ENCODE measurements at regions not wholly inside any gene's neighbourhood (a gene's known extent, or its start where the extent isn't known, plus 50 kb on each side); places are given as distances from the start of the nearest gene placed in this dataset.

DNA sequence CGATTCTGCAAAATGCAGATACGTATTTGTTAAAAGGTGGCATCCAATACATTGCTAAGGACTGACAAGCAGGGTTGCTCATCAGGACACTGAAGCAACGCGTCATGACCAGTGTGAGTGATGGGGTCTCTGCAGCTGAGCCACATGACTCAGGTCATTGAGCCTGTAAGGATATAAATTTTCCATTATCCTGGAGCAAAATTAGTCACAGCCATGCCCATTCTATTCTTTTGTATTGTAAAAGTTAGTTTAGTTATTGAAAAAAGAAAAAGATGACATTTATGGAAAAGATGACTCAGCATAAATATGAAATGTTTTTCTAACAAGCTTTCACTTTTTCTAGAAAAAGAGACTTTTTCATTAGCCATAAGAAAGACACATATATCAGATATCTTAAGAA is 268.0 kb upstream of the TMEM132C start:
- TF ChIP-seq, protein P1, sequence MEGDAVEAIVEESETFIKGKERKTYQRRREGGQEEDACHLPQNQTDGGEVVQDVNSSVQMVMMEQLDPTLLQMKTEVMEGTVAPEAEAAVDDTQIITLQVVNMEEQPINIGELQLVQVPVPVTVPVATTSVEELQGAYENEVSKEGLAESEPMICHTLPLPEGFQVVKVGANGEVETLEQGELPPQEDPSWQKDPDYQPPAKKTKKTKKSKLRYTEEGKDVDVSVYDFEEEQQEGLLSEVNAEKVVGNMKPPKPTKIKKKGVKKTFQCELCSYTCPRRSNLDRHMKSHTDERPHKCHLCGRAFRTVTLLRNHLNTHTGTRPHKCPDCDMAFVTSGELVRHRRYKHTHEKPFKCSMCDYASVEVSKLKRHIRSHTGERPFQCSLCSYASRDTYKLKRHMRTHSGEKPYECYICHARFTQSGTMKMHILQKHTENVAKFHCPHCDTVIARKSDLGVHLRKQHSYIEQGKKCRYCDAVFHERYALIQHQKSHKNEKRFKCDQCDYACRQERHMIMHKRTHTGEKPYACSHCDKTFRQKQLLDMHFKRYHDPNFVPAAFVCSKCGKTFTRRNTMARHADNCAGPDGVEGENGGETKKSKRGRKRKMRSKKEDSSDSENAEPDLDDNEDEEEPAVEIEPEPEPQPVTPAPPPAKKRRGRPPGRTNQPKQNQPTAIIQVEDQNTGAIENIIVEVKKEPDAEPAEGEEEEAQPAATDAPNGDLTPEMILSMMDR (IDR thresholded peaks at IDR 0.05): no peak
- no peak for TF ChIP-seq ZFX (IDR thresholded peaks at IDR 0.05; ENCODE audit: borderline replicate concordance)
